Prostate gland (tissue), 2 donors: ENCODE measurements at regions not wholly inside any gene's neighbourhood (a gene's known extent, or its start where the extent isn't known, plus 50 kb on each side); places are given as distances from the start of the nearest gene placed in this dataset.

ENCODE experiments used
- DNase-seq: peaks from one replicate; pipeline ENCODE4 v3.0.0-alpha.2; 2019; ENCODE audit warnings: low spot score
- H3K27ac ChIP-seq, 2 donors: fragments of 200-600 bp; sonication (generic); 2 replicates each; pipeline ENCODE4 v1.5.1; 2017 to 2019
- H3K27me3 ChIP-seq: fragments of 200-600 bp; sonication (generic); replicated peaks from 2 replicates; pipeline ENCODE4 v1.5.1; 2019; ENCODE audit not compliant: insufficient read depth
- H3K36me3 ChIP-seq, 2 donors: fragments of 200-600 bp; sonication (generic); 1 replicate in 1 of 2; 2 replicates in 1 of 2; pipeline versions ENCODE4 v1.5.1 to v1.8.1; 2017 to 2019
- H3K4me1 ChIP-seq: fragments of 200-600 bp; sonication (generic); replicated peaks from 2 replicates; pipeline ENCODE4 v1.5.1; 2019
- H3K4me3 ChIP-seq, 2 donors: fragments of 200-600 bp; sonication (generic); 2 replicates each; pipeline ENCODE4 v1.5.1; 2017 to 2019
- H3K9me3 ChIP-seq: fragments of 200-600 bp; sonication (generic); 2 replicates; pipeline ENCODE4 v1.5.1; 2017
- POLR2A ChIP-seq: fragments of 450-650 bp; IDR thresholded peaks from one replicate; pipeline ENCODE4 v1.6.1; 2016; ENCODE audit warnings: antibody characterized with exemption, mild to moderate bottlenecking
- POLR2AphosphoS5 ChIP-seq: sonication (generic); formaldehyde crosslinking; IDR thresholded peaks from one replicate; pipeline ENCODE4 v1.6.1; 2017; ENCODE audit warnings: antibody characterized with exemption
- WGBS: methylation state at CpG from one replicate; pipeline ENCODE4 v1.1.5; 2018; 5-methylcytosine and 5-hydroxymethylcytosine counted together
- intact Hi-C: fragments of 100-400 bp; cut with DNase I; formaldehyde crosslinking; loops from one replicate; pipeline ENCODE4 v1.14.2; 2022
- TF ChIP-seq, protein P1 (sequence below), 4 experiments: fragments of 200-600 bp in 2 of 4; fragments of 450-650 bp in 2 of 4; sonication (generic) in 2 of 4; IDR thresholded peaks; 1 replicate in 3 of 4; 2 replicates in 1 of 4; pipeline ENCODE4 v1.5.1; 2016 to 2019; ENCODE audit warnings: antibody characterized with exemption in 4 of 4, mild to moderate bottlenecking in 2 of 4, moderate library complexity in 2 of 4

DNA sequence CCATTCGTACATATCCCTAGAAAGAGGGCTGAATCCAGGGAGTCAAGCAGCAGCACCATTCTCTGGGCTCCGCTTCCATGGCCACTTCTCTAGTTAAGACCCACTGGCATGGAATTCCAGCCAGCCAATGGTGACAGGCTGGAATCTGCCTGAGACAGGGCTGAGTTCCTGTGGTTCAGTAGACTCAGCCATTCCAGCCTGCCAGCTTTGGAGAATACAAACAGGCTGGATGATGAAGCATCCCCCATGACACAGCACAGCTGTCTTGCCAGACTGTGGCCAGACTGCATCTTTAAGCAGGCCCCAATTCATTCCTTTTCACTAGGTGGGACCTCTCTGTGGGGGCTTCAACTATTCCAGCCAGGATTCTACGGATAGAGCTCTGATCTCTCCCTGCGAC, 329.6 kb downstream of the XPNPEP1 start:
- DNase-seq: no peak
- intact Hi-C loops: no loop called here
- H3K27me3 ChIP-seq: no peaks in the 10 kb centered on the region
- no peaks in the 10 kb centered on the region for H3K9me3 ChIP-seq
- H3K4me1 ChIP-seq: no peaks in the 10 kb centered on the region
- TF ChIP-seq POLR2A (no peak), POLR2AphosphoS5 (no peak)
- TF ChIP-seq, protein P1, sequence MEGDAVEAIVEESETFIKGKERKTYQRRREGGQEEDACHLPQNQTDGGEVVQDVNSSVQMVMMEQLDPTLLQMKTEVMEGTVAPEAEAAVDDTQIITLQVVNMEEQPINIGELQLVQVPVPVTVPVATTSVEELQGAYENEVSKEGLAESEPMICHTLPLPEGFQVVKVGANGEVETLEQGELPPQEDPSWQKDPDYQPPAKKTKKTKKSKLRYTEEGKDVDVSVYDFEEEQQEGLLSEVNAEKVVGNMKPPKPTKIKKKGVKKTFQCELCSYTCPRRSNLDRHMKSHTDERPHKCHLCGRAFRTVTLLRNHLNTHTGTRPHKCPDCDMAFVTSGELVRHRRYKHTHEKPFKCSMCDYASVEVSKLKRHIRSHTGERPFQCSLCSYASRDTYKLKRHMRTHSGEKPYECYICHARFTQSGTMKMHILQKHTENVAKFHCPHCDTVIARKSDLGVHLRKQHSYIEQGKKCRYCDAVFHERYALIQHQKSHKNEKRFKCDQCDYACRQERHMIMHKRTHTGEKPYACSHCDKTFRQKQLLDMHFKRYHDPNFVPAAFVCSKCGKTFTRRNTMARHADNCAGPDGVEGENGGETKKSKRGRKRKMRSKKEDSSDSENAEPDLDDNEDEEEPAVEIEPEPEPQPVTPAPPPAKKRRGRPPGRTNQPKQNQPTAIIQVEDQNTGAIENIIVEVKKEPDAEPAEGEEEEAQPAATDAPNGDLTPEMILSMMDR (IDR thresholded peaks at IDR 0.05): no peak
- no peak overlapping the region for H3K4me3 ChIP-seq
- H3K27ac ChIP-seq: no peak overlapping the region
- 90% methylated on average over 4 of the region's 4 CpGs for WGBS
- H3K36me3 ChIP-seq: no peaks in the 10 kb centered on the region

DNA sequence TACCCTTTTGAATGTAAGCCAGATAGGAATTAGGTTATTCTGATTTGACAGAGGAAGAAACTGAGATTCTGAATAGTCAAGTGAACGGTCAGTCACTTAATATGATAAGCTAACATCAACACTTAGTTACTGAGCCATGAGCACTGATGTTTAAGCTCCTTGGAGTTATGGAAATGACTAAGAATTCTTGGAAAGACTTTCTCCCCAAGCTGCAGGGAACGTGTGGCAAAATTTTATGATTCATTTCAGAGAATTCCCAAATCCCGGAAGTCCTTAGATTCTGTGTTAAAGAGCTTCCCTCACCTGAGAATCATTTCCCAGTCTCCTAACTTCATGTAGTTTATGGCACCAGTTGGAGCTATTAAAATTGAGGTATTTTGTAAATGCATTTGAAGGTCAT, 330.9 kb downstream of the XPNPEP1 start:
- H3K27ac ChIP-seq: no peak overlapping the region
- H3K9me3 ChIP-seq: no peaks in the 10 kb centered on the region
- intact Hi-C loops: no loop called here
- TF ChIP-seq POLR2A (no peak), POLR2AphosphoS5 (no peak)
- TF ChIP-seq, protein P1 (IDR thresholded peaks at IDR 0.05): no peak
- no peak for DNase-seq
- no peaks in the 10 kb centered on the region for H3K4me1 ChIP-seq
- H3K36me3 ChIP-seq: no peaks in the 10 kb centered on the region
- no peaks in the 10 kb centered on the region for H3K27me3 ChIP-seq
- 86% methylated on average over 3 of the region's 3 CpGs for WGBS
- no peak overlapping the region for H3K4me3 ChIP-seq

DNA sequence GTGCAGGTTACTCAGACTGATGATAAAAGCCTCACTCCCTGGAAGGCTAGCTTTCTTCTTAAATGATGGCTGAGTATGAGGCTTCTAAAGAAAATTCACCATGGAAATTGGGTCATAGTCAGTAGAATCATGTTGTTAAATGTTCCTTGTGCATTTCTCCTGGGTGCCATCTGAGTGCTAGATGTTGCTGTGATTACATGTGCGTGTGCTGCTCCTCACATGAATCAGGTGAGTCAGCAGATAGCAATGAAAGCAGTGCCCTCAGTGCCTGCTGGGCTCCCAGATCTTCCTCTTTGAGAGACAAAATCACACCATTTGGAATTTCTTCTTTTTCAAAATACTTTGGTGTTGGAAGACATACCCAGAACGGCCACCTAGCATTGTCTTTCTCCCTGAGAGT, 331.7 kb downstream of the XPNPEP1 start:
- no peak for TF ChIP-seq POLR2A
- TF ChIP-seq POLR2AphosphoS5: no peak
- TF ChIP-seq, protein P1 (IDR thresholded peaks at IDR 0.05): no peak
- H3K4me1 ChIP-seq: no peaks in the 10 kb centered on the region
- 79% methylated on average over 2 of the region's 2 CpGs for WGBS
- H3K9me3 ChIP-seq: no peaks in the 10 kb centered on the region
- intact Hi-C loops: no loop called here
- no peak overlapping the region for H3K4me3 ChIP-seq
- H3K27ac ChIP-seq: no peak overlapping the region
- no peaks in the 10 kb centered on the region for H3K36me3 ChIP-seq
- no peak for DNase-seq
- no peaks in the 10 kb centered on the region for H3K27me3 ChIP-seq

DNA sequence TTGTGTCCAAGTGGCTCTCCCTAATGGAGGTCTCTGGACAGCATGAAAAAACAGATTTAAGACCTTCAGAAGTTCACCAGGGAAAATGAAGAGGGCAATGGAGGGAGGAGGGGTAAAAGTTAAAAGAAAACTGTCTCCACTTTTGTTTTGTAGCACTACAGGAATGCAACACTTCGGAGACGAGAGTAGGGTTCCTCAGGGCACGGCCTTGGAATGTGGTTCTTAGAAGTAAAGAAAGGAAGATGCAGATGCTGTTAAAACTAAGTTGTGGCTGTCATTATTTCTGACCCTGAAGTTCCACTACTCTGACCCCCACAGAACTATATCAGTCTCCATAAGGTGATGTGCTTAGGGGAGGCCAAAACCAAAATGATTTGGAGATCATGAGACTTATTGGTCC, 335.1 kb downstream of the XPNPEP1 start:
- WGBS: 58% methylated on average over 3 of the region's 3 CpGs
- H3K27me3 ChIP-seq: no peaks in the 10 kb centered on the region
- H3K36me3 ChIP-seq: no peaks in the 10 kb centered on the region
- TF ChIP-seq, protein P1 (IDR thresholded peaks at IDR 0.05): no peak
- TF ChIP-seq POLR2A (no peak), POLR2AphosphoS5 (no peak)
- DNase-seq: no peak
- no peaks in the 10 kb centered on the region for H3K9me3 ChIP-seq
- H3K4me1 ChIP-seq: no peaks in the 10 kb centered on the region
- H3K4me3 ChIP-seq: no peak overlapping the region
- no peak overlapping the region for H3K27ac ChIP-seq
- intact Hi-C loops: no loop called here

DNA sequence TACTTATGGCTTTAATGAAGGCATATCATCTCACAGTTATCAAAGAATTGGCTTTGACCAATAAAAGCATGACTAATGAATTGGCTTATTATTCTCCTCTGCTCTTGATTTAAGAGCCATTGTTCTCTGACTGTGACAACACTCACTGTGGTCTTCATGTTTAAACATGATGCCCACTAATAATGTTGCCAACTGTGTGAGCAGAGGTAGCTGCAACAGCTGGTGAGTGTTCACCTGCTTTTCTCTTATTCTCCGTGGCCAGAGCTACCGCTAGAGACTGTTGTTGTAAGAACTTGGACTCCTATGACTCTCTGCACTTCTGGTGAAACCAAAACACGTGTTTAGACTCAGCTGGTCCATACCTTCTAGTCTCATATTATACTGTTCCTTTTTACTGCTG, 335.9 kb downstream of the XPNPEP1 start:
- no peak overlapping the region for H3K4me3 ChIP-seq
- no peaks in the 10 kb centered on the region for H3K4me1 ChIP-seq
- H3K27me3 ChIP-seq: no peaks in the 10 kb centered on the region
- TF ChIP-seq POLR2AphosphoS5: no peak
- TF ChIP-seq, protein P1 (IDR thresholded peaks at IDR 0.05): no peak
- no peak for TF ChIP-seq POLR2A
- WGBS: 25% methylated on average over 3 of the region's 3 CpGs
- no peaks in the 10 kb centered on the region for H3K9me3 ChIP-seq
- intact Hi-C loops: no loop called here
- no peak overlapping the region for H3K27ac ChIP-seq
- no peaks in the 10 kb centered on the region for H3K36me3 ChIP-seq
- DNase-seq: no peak
